T-cell (primary cell): ENCODE measurements at regions not wholly inside any gene's neighbourhood (a gene's known extent, or its start where the extent isn't known, plus 50 kb on each side); places are given as distances from the start of the nearest gene placed in this dataset.
A peak's percentile ranks its signal among the peaks of the same experiment; 100 is the strongest.

Experiments used
- ATAC-seq, 4 experiments: fragments of 200-7000 bp in 3 of 4; fragments of 150-1000 bp in 1 of 4; cut with Tn5 transposase; replicated peaks in 1 of 4; 1 replicate in 3 of 4; 2 replicates in 1 of 4; pipeline ENCODE4 v1.10.0; 2021; ENCODE audit warnings: moderate library complexity in 3 of 4, mild to moderate bottlenecking in 2 of 4, moderate number of reproducible peaks in 1 of 4
- CTCF ChIA-PET, 2 donors: fragments of 300-600 bp; sonication (Branson Sonifier 250); formaldehyde crosslinking; loops; one replicate each; lab custom pipeline; 2022; ENCODE audit warnings: antibody characterized with exemption in 2 of 2; lab: Charles Lee
- POLR2A ChIA-PET, 2 donors: fragments of 300-600 bp; sonication (Branson Sonifier 250); formaldehyde crosslinking; loops; one replicate each; lab custom pipeline; 2022; ENCODE audit warnings: antibody characterized with exemption in 2 of 2; lab: Charles Lee
- DNase-seq, 35 experiments: peaks; one replicate each; pipeline versions ENCODE4 v3.0.0 to v3.0.0-alpha.2; 2013 to 2023
- H3K27ac ChIP-seq: one replicate; pipeline ENCODE4 v1.5.1; 2013; ENCODE audit warnings: low read length
- H3K27me3 ChIP-seq, 2 experiments: replicated peaks in 1 of 2; 1 replicate in 1 of 2; 2 replicates in 1 of 2; pipeline versions ENCODE4 v1.6.1 to v1.7.0; 2013; ENCODE audit warnings: low read length in 1 of 2, mixed read lengths in 1 of 2; ENCODE audit not compliant: control insufficient read depth in 2 of 2, insufficient read depth in 2 of 2; ENCODE audit errors: extremely low read depth in 1 of 2
- H3K36me3 ChIP-seq, 2 donors: 1 replicate in 1 of 2; 2 replicates in 1 of 2; pipeline versions ENCODE4 v1.6.1 to v1.7.0; 2013; ENCODE audit warnings: low read length in 1 of 2; ENCODE audit not compliant: control insufficient read depth in 2 of 2, insufficient read depth in 1 of 2; ENCODE audit errors: extremely low read depth in 1 of 2
- H3K4me1 ChIP-seq, 2 experiments: 1 replicate in 1 of 2; 2 replicates in 1 of 2; pipeline versions ENCODE4 v1.6.1 to v1.7.0; 2013; ENCODE audit warnings: low read length in 2 of 2, mixed read lengths in 1 of 2; ENCODE audit not compliant: insufficient read depth in 2 of 2, control insufficient read depth in 1 of 2; ENCODE audit errors: extremely low read depth in 1 of 2
- H3K4me3 ChIP-seq, 2 donors: 1 replicate in 1 of 2; 2 replicates in 1 of 2; pipeline versions ENCODE4 v1.5.1 to v1.7.0; 2013; ENCODE audit warnings: mild to moderate bottlenecking in 2 of 2, low read length in 1 of 2, moderate library complexity in 1 of 2; ENCODE audit not compliant: control insufficient read depth in 1 of 2; ENCODE audit errors: extremely low read depth in 1 of 2
- H3K9me3 ChIP-seq: 2 replicates; pipeline ENCODE4 v1.7.0; 2013
- H3K27ac Mint-ChIP-seq, 2 donors: one replicate each; pipeline ENCODE4 v1.8.0; 2020 to 2021; ENCODE audit warnings: mild to moderate bottlenecking in 2 of 2, mixed read lengths in 2 of 2
- H3K27me3 Mint-ChIP-seq, 2 donors: one replicate each; pipeline ENCODE4 v1.8.0; 2021 to 2022; ENCODE audit warnings: mixed read lengths in 2 of 2
- H3K36me3 Mint-ChIP-seq: one replicate; pipeline ENCODE4 v1.8.0; 2021; ENCODE audit warnings: mixed read lengths
- H3K4me1 Mint-ChIP-seq, 3 donors: one replicate each; pipeline ENCODE4 v1.8.0; 2020 to 2022; ENCODE audit warnings: mixed read lengths in 3 of 3, mild to moderate bottlenecking in 1 of 3
- H3K4me3 Mint-ChIP-seq, 3 donors: one replicate each; pipeline ENCODE4 v1.8.0; 2020 to 2022; ENCODE audit warnings: mild to moderate bottlenecking in 3 of 3, mixed read lengths in 3 of 3, moderate library complexity in 3 of 3
- H3K9me3 Mint-ChIP-seq, 3 donors: one replicate each; pipeline ENCODE4 v1.8.0; 2020 to 2022; ENCODE audit warnings: mixed read lengths in 3 of 3
- WGBS: methylation state at CpG from one replicate; pipeline ENCODE4 v1.1.5; 2013; ENCODE audit warnings: missing lambda C conversion rate; ENCODE audit not compliant: insufficient coverage; 5-methylcytosine and 5-hydroxymethylcytosine counted together

- H3K4me1 ChIP-seq, result peaks cover 0 to 6% of the 10 kb centered on the region in 2 experiments
- Mint-ChIP-seq H3K36me3 (no peaks in the 10 kb centered on the region), H3K27ac (no peak overlapping the region), H3K27me3 (peaks cover 8 to 11% of the 10 kb centered on the region in 2 donors), H3K4me3 (no peak overlapping the region), H3K4me1 (peaks cover 0 to 13% (median 3%) of the 10 kb centered on the region in 3 donors), H3K9me3 (no peaks in the 10 kb centered on the region)
- WGBS, result 44% methylated on average over 7 of the region's 7 CpGs
- DNase-seq (peak in 1 of 35 experiments; percentile 5), ATAC-seq (no peak)
- H3K27ac ChIP-seq, result no peak overlapping the region
- ChIA-PET POLR2A (no interaction called here), CTCF (no interaction called here)
- no peaks in the 10 kb centered on the region for H3K9me3 ChIP-seq
- H3K36me3 ChIP-seq, result no peaks in the 10 kb centered on the region
- peaks cover 0 to 8% of the 10 kb centered on the region in 2 experiments for H3K27me3 ChIP-seq
- H3K4me3 ChIP-seq, result no peak overlapping the region
These were observed 163.2 kb upstream of the SHH start for GRCh38 chr7:155975490-155975889.

GRCh38 chr7:155974186-155974897, 162.1 kb upstream of the SHH start:
- ATAC-seq (no peak), DNase-seq (peak in 1 of 35 experiments; percentile 21)
- Mint-ChIP-seq H3K27ac (no peak overlapping the region), H3K27me3 (peaks cover 8 to 11% of the 10 kb centered on the region in 2 donors), H3K9me3 (no peaks in the 10 kb centered on the region), H3K4me3 (no peak overlapping the region), H3K4me1 (peaks cover 0 to 17% (median 3%) of the 10 kb centered on the region in 3 donors), H3K36me3 (no peaks in the 10 kb centered on the region)
- CTCF ChIA-PET, result no interaction called here
- no peak overlapping the region for H3K27ac ChIP-seq
- no peak overlapping the region for H3K4me3 ChIP-seq
- peaks cover 0 to 8% of the 10 kb centered on the region in 2 experiments for H3K27me3 ChIP-seq
- POLR2A ChIA-PET, result no interaction called here
- peaks cover 0 to 6% of the 10 kb centered on the region in 2 experiments for H3K4me1 ChIP-seq
- no peaks in the 10 kb centered on the region for H3K36me3 ChIP-seq
- 79% methylated on average over 6 of the region's 11 CpGs for WGBS
- H3K9me3 ChIP-seq, result no peaks in the 10 kb centered on the region

GRCh38 chr7:155973451-155973997, 161.3 kb upstream of the SHH start:
- Histone ChIP-seq H3K9me3 (no peaks in the 10 kb centered on the region), H3K4me3 (no peak overlapping the region), H3K27ac (no peak overlapping the region), H3K36me3 (no peaks in the 10 kb centered on the region), H3K4me1 (peaks cover 0 to 6% of the 10 kb centered on the region in 2 experiments), H3K27me3 (peaks cover 0 to 8% of the 10 kb centered on the region in 2 experiments)
- Mint-ChIP-seq H3K27me3 (peaks cover 8 to 11% of the 10 kb centered on the region in 2 donors), H3K4me1 (peaks cover 0 to 17% (median 3%) of the 10 kb centered on the region in 3 donors), H3K27ac (no peak overlapping the region), H3K9me3 (no peaks in the 10 kb centered on the region), H3K36me3 (no peaks in the 10 kb centered on the region), H3K4me3 (no peak overlapping the region)
- ChIA-PET CTCF (no interaction called here), POLR2A (no interaction called here)
- ATAC-seq (no peak), DNase-seq (peak in 1 of 35 experiments; percentile 7)
- 87% methylated on average over 15 of the region's 15 CpGs for WGBS

DNA sequence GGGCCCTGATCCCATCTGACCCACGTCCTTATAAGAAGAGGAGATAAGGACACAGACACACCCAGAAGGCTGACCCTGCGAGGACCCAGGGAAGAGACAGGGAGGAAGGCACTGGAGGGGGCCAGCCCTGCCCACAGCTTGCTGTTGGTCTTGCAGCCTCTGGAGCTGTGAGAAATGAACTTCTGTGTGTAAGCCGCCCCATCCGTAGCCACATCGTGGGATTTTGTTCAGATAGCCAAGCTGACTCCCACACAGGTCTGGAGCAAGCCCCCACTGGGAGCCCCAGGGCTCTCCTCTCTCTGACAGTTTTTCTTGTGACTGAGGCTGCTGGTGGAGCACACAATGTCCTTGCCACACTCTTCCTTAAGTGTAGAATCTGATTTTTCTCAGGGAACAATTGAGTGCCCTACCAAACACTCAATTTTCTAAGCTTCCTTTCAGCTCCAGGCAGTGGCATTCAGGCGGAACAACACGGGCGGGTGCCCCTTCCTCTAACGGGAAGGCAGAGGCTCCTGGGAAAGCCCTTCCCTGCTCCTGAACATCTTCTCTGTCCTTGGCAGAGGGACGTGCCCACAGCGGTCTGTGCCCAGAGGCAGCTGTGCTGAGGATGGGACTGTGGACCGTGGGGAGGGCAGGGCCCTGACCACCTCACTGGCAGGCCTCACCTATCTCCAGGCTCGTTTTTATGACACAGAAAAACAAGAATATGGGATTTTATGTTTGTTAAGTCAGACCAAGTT, 160.6 kb upstream of the SHH start:
- H3K27ac ChIP-seq, result no peak overlapping the region

GRCh38 chr7:155972247-155972646, 160.0 kb upstream of the SHH start:
- peaks cover 0 to 3% (median 0%) of the 10 kb centered on the region in 3 donors for H3K9me3 Mint-ChIP-seq
- WGBS, result no CpG with 5 or more reads among the region's 8 CpGs
- H3K4me3 ChIP-seq, result no peak overlapping the region
- H3K36me3 Mint-ChIP-seq, result no peaks in the 10 kb centered on the region
- H3K27ac Mint-ChIP-seq, result no peak overlapping the region
- H3K27ac ChIP-seq, result no peak overlapping the region
- no peak for ATAC-seq
- ChIA-PET CTCF (no interaction called here), POLR2A (no interaction called here)
- no peaks in the 10 kb centered on the region for H3K36me3 ChIP-seq
- peak in 1 of 35 experiments; percentile 3 for DNase-seq
- peaks cover 0 to 6% of the 10 kb centered on the region in 2 experiments for H3K4me1 ChIP-seq
- peaks cover 0 to 17% (median 3%) of the 10 kb centered on the region in 3 donors for H3K4me1 Mint-ChIP-seq
- H3K27me3 Mint-ChIP-seq, result peaks cover 4 to 11% of the 10 kb centered on the region in 2 donors
- no peaks in the 10 kb centered on the region for H3K9me3 ChIP-seq
- no peak overlapping the region for H3K4me3 Mint-ChIP-seq
- H3K27me3 ChIP-seq, result peaks cover 0 to 8% of the 10 kb centered on the region in 2 experiments

More for the DNA sequence above, 160.6 kb upstream of the SHH start:
- ATAC-seq, result no peak
- Mint-ChIP-seq H3K36me3 (no peaks in the 10 kb centered on the region), H3K27me3 (peaks cover 6 to 11% of the 10 kb centered on the region in 2 donors), H3K4me3 (no peak overlapping the region), H3K27ac (no peak overlapping the region), H3K4me1 (peaks cover 0 to 17% (median 3%) of the 10 kb centered on the region in 3 donors), H3K9me3 (no peaks in the 10 kb centered on the region)
- Histone ChIP-seq H3K36me3 (no peaks in the 10 kb centered on the region), H3K4me1 (peaks cover 0 to 6% of the 10 kb centered on the region in 2 experiments), H3K4me3 (no peak overlapping the region), H3K9me3 (no peaks in the 10 kb centered on the region), H3K27me3 (peaks cover 0 to 8% of the 10 kb centered on the region in 2 experiments)
- peak in 1 of 35 experiments; percentile 14 for DNase-seq
- ChIA-PET CTCF (no interaction called here), POLR2A (no interaction called here)
- WGBS, result 88% methylated on average over 6 of the region's 13 CpGs

- DNase-seq, result peak in 1 of 35 experiments; percentile 11
- Histone ChIP-seq H3K27ac (no peak overlapping the region), H3K4me3 (no peak overlapping the region), H3K27me3 (peaks cover 0 to 8% of the 10 kb centered on the region in 2 experiments), H3K36me3 (no peaks in the 10 kb centered on the region), H3K9me3 (no peaks in the 10 kb centered on the region), H3K4me1 (peaks cover 0 to 6% of the 10 kb centered on the region in 2 experiments)
- 86% methylated on average over 11 of the region's 15 CpGs for WGBS
- POLR2A ChIA-PET, result no interaction called here
- CTCF ChIA-PET, result no interaction called here
- peaks cover 4 to 11% of the 10 kb centered on the region in 2 donors for H3K27me3 Mint-ChIP-seq
- no peak overlapping the region for H3K4me3 Mint-ChIP-seq
- no peaks in the 10 kb centered on the region for H3K36me3 Mint-ChIP-seq
- no peak for ATAC-seq
- H3K4me1 Mint-ChIP-seq, result peaks cover 0 to 17% (median 3%) of the 10 kb centered on the region in 3 donors
- peaks cover 0 to 3% (median 0%) of the 10 kb centered on the region in 3 donors for H3K9me3 Mint-ChIP-seq
- H3K27ac Mint-ChIP-seq, result no peak overlapping the region
These were observed 159.0 kb upstream of the SHH start for GRCh38 chr7:155971180-155971770.
